GM23338 (cell line): ENCODE measurements at regions not wholly inside any gene's neighbourhood (a gene's known extent, or its start where the extent isn't known, plus 50 kb on each side); places are given as distances from the start of the nearest gene placed in this dataset.

Source experiments
- ZNF331 ChIP-seq: fragments of 250-450 bp; sonication (Bioruptor Pico); IDR thresholded peaks from 2 replicates; pipeline ENCODE4 v1.5.0; 2020; ENCODE audit warnings: low read depth, mild to moderate bottlenecking, moderate library complexity
- TF ChIP-seq, protein P1 (sequence below), 2 experiments: fragments of 200-600 bp in 1 of 2; sonication (generic) in 1 of 2; conservative IDR thresholded peaks; 2 replicates each; pipeline versions ENCODE4 v1.5.1 to v1.6.1; 2016 to 2017; ENCODE audit warnings: antibody characterized with exemption in 2 of 2, low read depth in 2 of 2, mild to moderate bottlenecking in 2 of 2, moderate library complexity in 1 of 2

DNA sequence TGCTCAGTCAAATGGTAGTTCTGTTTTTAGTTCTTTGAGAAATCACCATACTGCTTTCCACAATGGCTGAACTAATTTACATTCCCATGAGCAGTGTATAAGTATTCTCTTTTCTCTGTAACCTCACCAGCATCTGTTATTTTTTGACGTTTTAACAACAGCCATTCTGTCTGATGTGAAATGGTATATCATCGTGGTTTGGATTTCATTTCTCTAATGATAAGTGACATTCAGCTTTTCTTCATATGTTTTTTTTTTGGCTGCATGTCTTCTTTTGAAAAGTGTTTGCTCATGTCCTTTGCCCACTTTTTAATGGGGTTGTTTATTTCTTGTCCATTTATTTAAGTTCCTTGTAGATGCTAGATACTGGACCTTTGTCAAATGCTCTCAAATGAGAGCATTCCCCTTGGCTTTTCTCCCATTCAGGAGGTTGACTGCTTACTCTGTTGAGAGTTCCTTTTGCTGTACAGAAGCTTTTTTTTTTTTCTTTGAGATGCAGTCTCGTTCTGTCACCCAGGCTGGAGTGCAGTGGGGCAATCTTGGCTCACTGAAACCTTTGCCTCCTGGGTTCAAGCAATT, 58.7 kb upstream of the RGMB start:
- TF ChIP-seq, protein P1, sequence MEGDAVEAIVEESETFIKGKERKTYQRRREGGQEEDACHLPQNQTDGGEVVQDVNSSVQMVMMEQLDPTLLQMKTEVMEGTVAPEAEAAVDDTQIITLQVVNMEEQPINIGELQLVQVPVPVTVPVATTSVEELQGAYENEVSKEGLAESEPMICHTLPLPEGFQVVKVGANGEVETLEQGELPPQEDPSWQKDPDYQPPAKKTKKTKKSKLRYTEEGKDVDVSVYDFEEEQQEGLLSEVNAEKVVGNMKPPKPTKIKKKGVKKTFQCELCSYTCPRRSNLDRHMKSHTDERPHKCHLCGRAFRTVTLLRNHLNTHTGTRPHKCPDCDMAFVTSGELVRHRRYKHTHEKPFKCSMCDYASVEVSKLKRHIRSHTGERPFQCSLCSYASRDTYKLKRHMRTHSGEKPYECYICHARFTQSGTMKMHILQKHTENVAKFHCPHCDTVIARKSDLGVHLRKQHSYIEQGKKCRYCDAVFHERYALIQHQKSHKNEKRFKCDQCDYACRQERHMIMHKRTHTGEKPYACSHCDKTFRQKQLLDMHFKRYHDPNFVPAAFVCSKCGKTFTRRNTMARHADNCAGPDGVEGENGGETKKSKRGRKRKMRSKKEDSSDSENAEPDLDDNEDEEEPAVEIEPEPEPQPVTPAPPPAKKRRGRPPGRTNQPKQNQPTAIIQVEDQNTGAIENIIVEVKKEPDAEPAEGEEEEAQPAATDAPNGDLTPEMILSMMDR (conservative IDR thresholded peaks at IDR 0.05; ENCODE audit: low read depth in 2 of 2): no peak
- no peak for TF ChIP-seq ZNF331 (CRISPR knock-in tag)
